ENCODE measurements at regions not wholly inside any gene's neighbourhood (a gene's known extent, or its start where the extent isn't known, plus 50 kb on each side); places are given as distances from the start of the nearest gene placed in this dataset.
A peak's percentile ranks its signal among the peaks of the same experiment; 100 is the strongest.

- Histone ChIP-seq H3K4me1 (no peaks in the 10 kb centered on the region), H3K27ac (no peak overlapping the region), H3K36me3 (no peaks in the 10 kb centered on the region), H3K4me3 (no peak overlapping the region), H3K27me3 (no peaks in the 10 kb centered on the region), H3K9me3 (no peaks in the 10 kb centered on the region)
- DNase-seq, result no peak
- TF ChIP-seq, protein P1, sequence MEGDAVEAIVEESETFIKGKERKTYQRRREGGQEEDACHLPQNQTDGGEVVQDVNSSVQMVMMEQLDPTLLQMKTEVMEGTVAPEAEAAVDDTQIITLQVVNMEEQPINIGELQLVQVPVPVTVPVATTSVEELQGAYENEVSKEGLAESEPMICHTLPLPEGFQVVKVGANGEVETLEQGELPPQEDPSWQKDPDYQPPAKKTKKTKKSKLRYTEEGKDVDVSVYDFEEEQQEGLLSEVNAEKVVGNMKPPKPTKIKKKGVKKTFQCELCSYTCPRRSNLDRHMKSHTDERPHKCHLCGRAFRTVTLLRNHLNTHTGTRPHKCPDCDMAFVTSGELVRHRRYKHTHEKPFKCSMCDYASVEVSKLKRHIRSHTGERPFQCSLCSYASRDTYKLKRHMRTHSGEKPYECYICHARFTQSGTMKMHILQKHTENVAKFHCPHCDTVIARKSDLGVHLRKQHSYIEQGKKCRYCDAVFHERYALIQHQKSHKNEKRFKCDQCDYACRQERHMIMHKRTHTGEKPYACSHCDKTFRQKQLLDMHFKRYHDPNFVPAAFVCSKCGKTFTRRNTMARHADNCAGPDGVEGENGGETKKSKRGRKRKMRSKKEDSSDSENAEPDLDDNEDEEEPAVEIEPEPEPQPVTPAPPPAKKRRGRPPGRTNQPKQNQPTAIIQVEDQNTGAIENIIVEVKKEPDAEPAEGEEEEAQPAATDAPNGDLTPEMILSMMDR (IDR thresholded peaks at IDR 0.05), result no peak
- no peak for ATAC-seq
- intact Hi-C loops (cut with DNase I), result no loop called here
Measured at GRCh38 chrX:134732152-134732551, 64.9 kb downstream of the PABIR2 start.

GRCh38 chrX:134727363-134727762 is 69.1 kb upstream of the PLAC1 start:
- H3K27me3 ChIP-seq, result no peaks in the 10 kb centered on the region
- ATAC-seq (no peak), DNase-seq (no peak)
- TF ChIP-seq, protein P1 (IDR thresholded peaks at IDR 0.05), result no peak
- H3K9me3 ChIP-seq, result no peaks in the 10 kb centered on the region
- no peaks in the 10 kb centered on the region for H3K4me1 ChIP-seq
- intact Hi-C loops (cut with DNase I), result no loop called here
- no peak overlapping the region for H3K4me3 ChIP-seq
- no peaks in the 10 kb centered on the region for H3K36me3 ChIP-seq
- H3K27ac ChIP-seq, result no peak overlapping the region

DNA sequence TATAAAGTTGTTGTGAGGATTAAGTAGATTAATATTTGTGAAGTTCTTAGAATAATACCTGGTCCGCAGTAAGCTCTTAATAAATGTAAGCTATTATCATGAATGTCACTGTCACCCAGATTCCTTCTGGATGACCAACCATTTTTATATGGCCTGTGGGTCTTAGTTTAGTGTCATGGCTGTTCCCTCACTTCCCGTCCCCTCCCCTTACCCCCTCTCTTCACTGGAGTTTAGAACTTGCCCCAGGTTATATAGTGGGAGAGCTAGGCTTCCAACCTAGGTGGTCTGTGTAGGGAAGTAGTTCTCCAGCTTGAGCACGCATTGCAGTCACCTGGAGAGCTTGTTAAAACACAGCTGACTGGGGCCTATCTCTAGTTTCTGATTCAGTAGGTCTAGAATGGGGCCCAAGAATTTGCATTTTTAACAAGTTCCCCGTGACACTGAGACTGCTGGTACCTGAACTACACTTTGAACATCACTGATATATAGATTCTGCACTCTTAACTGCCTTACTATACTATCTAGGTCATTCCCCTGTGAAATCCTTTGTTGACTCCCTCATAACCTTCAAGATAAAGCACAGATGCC is 66.9 kb upstream of the PLAC1 start:
- DNase-seq, result no peak
- intact Hi-C loops (cut with DNase I), result no loop called here
- Histone ChIP-seq H3K27ac (no peak overlapping the region), H3K4me1 (no peaks in the 10 kb centered on the region), H3K9me3 (no peaks in the 10 kb centered on the region), H3K36me3 (no peaks in the 10 kb centered on the region), H3K4me3 (no peak overlapping the region), H3K27me3 (no peaks in the 10 kb centered on the region)
- ATAC-seq, result no peak
- TF ChIP-seq, protein P1 (IDR thresholded peaks at IDR 0.05), result no peak

DNA sequence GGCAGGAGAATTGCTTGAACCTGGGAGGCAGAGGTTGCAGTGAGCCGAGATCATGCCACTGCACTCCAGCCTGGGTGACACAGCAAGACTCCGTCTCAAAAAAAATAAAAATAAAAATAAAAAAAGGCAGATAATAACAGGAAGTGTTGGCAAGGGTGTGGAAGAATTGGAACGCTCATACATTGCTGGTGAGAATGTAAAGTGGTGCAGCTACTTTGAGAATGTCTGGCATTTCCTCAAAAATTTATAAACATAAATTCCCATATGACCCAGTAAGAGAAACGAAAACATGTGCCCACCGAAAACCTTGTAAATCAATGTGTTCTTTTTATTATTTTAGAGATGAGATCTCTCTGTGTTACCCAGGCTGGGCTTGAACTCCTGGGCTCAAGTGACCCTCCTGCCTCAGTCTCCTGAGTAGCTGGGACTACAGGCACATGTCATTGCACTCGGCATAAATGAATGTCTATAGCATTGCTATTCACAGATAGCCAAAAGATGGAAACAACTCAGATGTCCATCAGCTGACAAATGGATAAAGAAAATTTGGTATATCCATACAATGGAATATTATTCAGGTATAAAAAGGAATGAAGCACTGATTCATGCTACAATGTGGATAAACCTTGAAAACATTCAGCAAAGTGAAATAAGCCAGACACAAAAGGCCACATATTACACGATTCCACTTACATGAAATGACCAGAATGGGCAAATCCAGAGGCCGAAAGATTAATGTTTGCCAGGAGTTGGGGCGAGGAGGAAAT is 63.7 kb upstream of the PLAC1 start:
- H3K9me3 ChIP-seq, result no peaks in the 10 kb centered on the region
- intact Hi-C loops (cut with DNase I), result no loop called here
- TF ChIP-seq, protein P1 (IDR thresholded peaks at IDR 0.05), result no peak

GRCh38 chrX:134718966-134719317 is 60.7 kb upstream of the PLAC1 start:
- intact Hi-C loops (cut with DNase I), result no loop called here
- H3K27ac ChIP-seq, result peak overlapping the region; percentile 26 to 33
- no peak overlapping the region for H3K4me3 ChIP-seq
- H3K9me3 ChIP-seq, result no peaks in the 10 kb centered on the region
- peak; percentile 18 for ATAC-seq
- TF ChIP-seq, protein P1 (IDR thresholded peaks at IDR 0.05), result no peak
- DNase-seq, result no peak
- H3K36me3 ChIP-seq, result no peaks in the 10 kb centered on the region
- H3K4me1 ChIP-seq, result peaks cover 3 to 5% of the 10 kb centered on the region in 2 donors
- H3K27me3 ChIP-seq, result no peaks in the 10 kb centered on the region

More for the DNA sequence above, 63.7 kb upstream of the PLAC1 start:
- Histone ChIP-seq H3K27ac (no peak overlapping the region), H3K4me3 (no peak overlapping the region), H3K27me3 (no peaks in the 10 kb centered on the region), H3K36me3 (no peaks in the 10 kb centered on the region), H3K4me1 (peaks cover 3 to 5% of the 10 kb centered on the region in 2 donors)
- DNase-seq, result no peak
- no peak for ATAC-seq

Measured in left lung (tissue), 4 donors.